ENCODE measurements at regions not wholly inside any gene's neighbourhood (a gene's known extent, or its start where the extent isn't known, plus 50 kb on each side); places are given as distances from the start of the nearest gene placed in this dataset.

- DNase-seq (ENCODE audit: low read depth, low spot score) = no peak
- no peak for TF ChIP-seq EZH2 (IDR thresholded peaks at IDR 0.05)
- Histone ChIP-seq H3K27ac (no peak overlapping the region), H3K9me3 (ENCODE audit: low read depth, low read length) (no peaks in the 10 kb centered on the region), H3K4me3 (no peak overlapping the region), H3K36me3 (ENCODE audit: insufficient read depth, low read length) (no peaks in the 10 kb centered on the region), H3K9ac (ENCODE audit: insufficient read length) (no peak overlapping the region)
Measured at GRCh38 chr3:159872374-159873109, 116.1 kb upstream of the IL12A start.

DNA sequence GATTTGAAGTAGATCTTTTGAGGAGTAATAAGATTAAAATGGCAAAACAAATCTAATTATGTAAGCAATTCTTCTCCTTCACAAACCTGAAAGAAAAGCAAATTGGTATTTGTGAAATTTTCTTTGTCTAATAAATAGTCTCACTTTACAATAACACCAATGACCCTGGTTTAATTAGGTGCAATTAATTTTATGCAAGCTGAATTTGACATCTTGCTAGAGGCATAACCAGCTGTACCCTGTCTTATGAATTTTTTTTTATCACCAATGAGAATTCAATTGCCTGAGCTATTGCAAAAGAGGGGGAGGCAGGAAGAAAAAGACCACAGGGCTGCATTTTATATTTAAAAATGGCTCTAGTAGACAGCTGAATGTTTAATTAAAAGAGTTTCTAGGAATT lies 113.5 kb upstream of the IL12A start:
- Histone ChIP-seq H3K36me3 (ENCODE audit: insufficient read depth, low read length) (no peaks in the 10 kb centered on the region), H3K9ac (ENCODE audit: insufficient read length) (no peak overlapping the region), H3K27ac (no peak overlapping the region), H3K4me3 (no peak overlapping the region), H3K9me3 (ENCODE audit: low read depth, low read length) (no peaks in the 10 kb centered on the region)
- DNase-seq (ENCODE audit: low read depth, low spot score) = peak; percentile 12
- no peak for TF ChIP-seq POLR2AphosphoS5 (IDR thresholded peaks at IDR 0.05; ENCODE audit: borderline replicate concordance, low read depth, low read length)
- TF ChIP-seq FOXP2 (optimal IDR thresholded peaks at IDR 0.05; ENCODE audit: control extremely low read depth, extremely low read length, insufficient read depth) = no peak
- no peak for TF ChIP-seq EZH2 (IDR thresholded peaks at IDR 0.05)

DNA sequence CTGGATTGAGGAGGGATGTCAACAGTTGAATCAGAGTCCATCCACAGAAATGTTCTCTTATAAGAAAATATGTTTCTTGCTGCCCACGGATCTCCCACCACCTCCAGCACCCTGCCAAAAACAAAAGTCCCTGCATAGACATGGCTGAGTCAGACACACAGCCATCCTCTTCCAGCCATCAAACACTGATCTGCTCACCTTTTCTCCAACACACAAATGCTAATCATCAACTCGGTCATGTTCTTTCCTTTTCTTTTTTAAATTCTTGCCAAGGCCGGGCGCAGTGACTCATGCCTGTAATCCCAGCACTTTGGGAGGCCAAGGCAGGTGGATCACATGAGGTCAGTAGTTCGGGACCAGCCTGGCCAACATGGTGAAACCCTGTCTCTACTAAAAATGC lies 110.7 kb upstream of the IL12A start:
- no peak overlapping the region for H3K27ac ChIP-seq
- DNase-seq (ENCODE audit: low read depth, low spot score) = no peak
- H3K9ac ChIP-seq (ENCODE audit: insufficient read length) = no peak overlapping the region
- no peaks in the 10 kb centered on the region for H3K36me3 ChIP-seq (ENCODE audit: insufficient read depth, low read length)
- no peaks in the 10 kb centered on the region for H3K9me3 ChIP-seq (ENCODE audit: low read depth, low read length)
- TF ChIP-seq EZH2 (IDR thresholded peaks at IDR 0.05) = no peak
- no peak for TF ChIP-seq FOXP2 (optimal IDR thresholded peaks at IDR 0.05; ENCODE audit: control extremely low read depth, extremely low read length, insufficient read depth)
- no peak for TF ChIP-seq POLR2AphosphoS5 (IDR thresholded peaks at IDR 0.05; ENCODE audit: borderline replicate concordance, low read depth, low read length)
- no peak overlapping the region for H3K4me3 ChIP-seq

DNA sequence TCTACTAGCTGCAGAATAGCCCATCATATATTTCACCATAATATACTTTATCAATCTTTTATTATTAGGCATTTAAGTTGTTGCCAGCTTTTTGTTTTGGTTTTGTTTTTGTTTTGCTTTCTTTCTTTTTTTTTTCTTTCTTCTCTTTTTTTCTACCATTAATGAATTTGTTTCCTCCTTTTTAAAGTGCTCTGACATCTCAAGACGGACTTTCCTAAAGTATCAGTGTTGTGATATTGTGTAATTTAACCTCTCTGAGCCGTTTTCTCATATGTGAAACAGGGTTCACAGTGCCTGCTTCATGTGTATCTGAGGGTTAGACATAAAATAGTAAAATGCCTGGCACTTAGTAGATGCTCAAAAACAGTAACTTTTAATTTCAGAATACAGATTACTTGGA lies 109.5 kb upstream of the IL12A start:
- Histone ChIP-seq H3K27ac (no peak overlapping the region), H3K9me3 (ENCODE audit: low read depth, low read length) (no peaks in the 10 kb centered on the region), H3K9ac (ENCODE audit: insufficient read length) (no peak overlapping the region), H3K36me3 (ENCODE audit: insufficient read depth, low read length) (no peaks in the 10 kb centered on the region), H3K4me3 (no peak overlapping the region)
- TF ChIP-seq FOXP2 (optimal IDR thresholded peaks at IDR 0.05; ENCODE audit: control extremely low read depth, extremely low read length, insufficient read depth) = no peak
- TF ChIP-seq POLR2AphosphoS5 (IDR thresholded peaks at IDR 0.05; ENCODE audit: borderline replicate concordance, low read depth, low read length) = no peak
- TF ChIP-seq EZH2 (IDR thresholded peaks at IDR 0.05) = no peak
- DNase-seq (ENCODE audit: low read depth, low spot score) = no peak

GRCh38 chr3:159879598-159879997 lies 109.0 kb upstream of the IL12A start:
- H3K36me3 ChIP-seq (ENCODE audit: insufficient read depth, low read length) = no peaks in the 10 kb centered on the region
- no peak overlapping the region for H3K4me3 ChIP-seq
- DNase-seq (ENCODE audit: low read depth, low spot score) = no peak
- TF ChIP-seq FOXP2 (optimal IDR thresholded peaks at IDR 0.05; ENCODE audit: control extremely low read depth, extremely low read length, insufficient read depth) = no peak
- no peak for TF ChIP-seq POLR2AphosphoS5 (IDR thresholded peaks at IDR 0.05; ENCODE audit: borderline replicate concordance, low read depth, low read length)
- TF ChIP-seq EZH2 (IDR thresholded peaks at IDR 0.05) = no peak
- H3K9me3 ChIP-seq (ENCODE audit: low read depth, low read length) = no peaks in the 10 kb centered on the region
- H3K9ac ChIP-seq (ENCODE audit: insufficient read length) = no peak overlapping the region
- H3K27ac ChIP-seq = no peak overlapping the region

DNA sequence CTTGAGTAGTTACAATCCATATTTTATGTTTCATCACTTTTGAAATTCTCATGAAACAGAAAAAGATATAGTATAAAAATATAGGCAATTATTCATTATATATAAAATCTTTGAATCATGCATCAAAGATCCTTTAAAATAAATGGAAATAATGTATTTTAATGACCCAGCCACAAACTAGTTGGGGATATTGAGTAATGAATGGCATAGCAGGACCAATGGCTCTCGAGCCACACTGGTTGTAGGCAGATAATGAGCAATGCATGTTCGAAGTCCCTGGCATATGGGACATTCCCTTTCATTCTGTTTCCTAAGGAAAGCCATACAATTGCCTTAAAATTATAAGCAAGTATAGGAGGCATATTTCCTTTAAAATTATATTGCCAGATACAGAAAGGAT lies 107.4 kb upstream of the IL12A start:
- no peak overlapping the region for H3K4me3 ChIP-seq
- no peaks in the 10 kb centered on the region for H3K9me3 ChIP-seq (ENCODE audit: low read depth, low read length)
- no peak for TF ChIP-seq FOXP2 (optimal IDR thresholded peaks at IDR 0.05; ENCODE audit: control extremely low read depth, extremely low read length, insufficient read depth)
- no peak for TF ChIP-seq EZH2 (IDR thresholded peaks at IDR 0.05)
- no peak for TF ChIP-seq POLR2AphosphoS5 (IDR thresholded peaks at IDR 0.05; ENCODE audit: borderline replicate concordance, low read depth, low read length)
- H3K9ac ChIP-seq (ENCODE audit: insufficient read length) = no peak overlapping the region
- no peak for DNase-seq (ENCODE audit: low read depth, low spot score)
- no peaks in the 10 kb centered on the region for H3K36me3 ChIP-seq (ENCODE audit: insufficient read depth, low read length)
- H3K27ac ChIP-seq = no peak overlapping the region

- Histone ChIP-seq H3K36me3 (ENCODE audit: insufficient read depth, low read length) (no peaks in the 10 kb centered on the region), H3K4me3 (no peak overlapping the region), H3K27ac (no peak overlapping the region), H3K9ac (ENCODE audit: insufficient read length) (no peak overlapping the region), H3K9me3 (ENCODE audit: low read depth, low read length) (no peaks in the 10 kb centered on the region)
- no peak for TF ChIP-seq FOXP2 (optimal IDR thresholded peaks at IDR 0.05; ENCODE audit: control extremely low read depth, extremely low read length, insufficient read depth)
- no peak for TF ChIP-seq EZH2 (IDR thresholded peaks at IDR 0.05)
- no peak for TF ChIP-seq POLR2AphosphoS5 (IDR thresholded peaks at IDR 0.05; ENCODE audit: borderline replicate concordance, low read depth, low read length)
- DNase-seq (ENCODE audit: low read depth, low spot score) = no peak
Measured at GRCh38 chr3:159881828-159882309, 106.8 kb upstream of the IL12A start.

- no peak overlapping the region for H3K9ac ChIP-seq (ENCODE audit: insufficient read length)
- DNase-seq (ENCODE audit: low read depth, low spot score) = no peak
- no peak for TF ChIP-seq POLR2AphosphoS5 (IDR thresholded peaks at IDR 0.05; ENCODE audit: borderline replicate concordance, low read depth, low read length)
- no peak for TF ChIP-seq EZH2 (IDR thresholded peaks at IDR 0.05)
- no peak for TF ChIP-seq FOXP2 (optimal IDR thresholded peaks at IDR 0.05; ENCODE audit: control extremely low read depth, extremely low read length, insufficient read depth)
- H3K4me3 ChIP-seq = no peak overlapping the region
- no peak overlapping the region for H3K27ac ChIP-seq
- no peaks in the 10 kb centered on the region for H3K9me3 ChIP-seq (ENCODE audit: low read depth, low read length)
- H3K36me3 ChIP-seq (ENCODE audit: insufficient read depth, low read length) = no peaks in the 10 kb centered on the region
Measured at GRCh38 chr3:159882367-159882766, 106.3 kb upstream of the IL12A start.

All from SK-N-MC (cell line).